HG02642 (cell line): ENCODE measurements at regions not wholly inside any gene's neighbourhood (a gene's known extent, or its start where the extent isn't known, plus 50 kb on each side); places are given as distances from the start of the nearest gene placed in this dataset.
"Not testable (repeated sequence)": the region's sequence is repeated elsewhere in the genome, so short reads cannot be mapped to it uniquely, and the experiment has no call there.

Experiments
- ATAC-seq: cut with Tn5 transposase; IDR thresholded peaks from one replicate; pipeline ENCODE4 v1.9.1; 2021; ENCODE audit warnings: mild to moderate bottlenecking; ENCODE audit not compliant: unreplicated experiment, poor library complexity

GRCh38 chr10:52581636-52582035 lies 190.9 kb downstream of the MBL2 start:
- not testable (repeated sequence) for ATAC-seq

- ATAC-seq = no peak
Observed at GRCh38 chr10:52583336-52583735, 189.2 kb downstream of the MBL2 start.

- no peak for ATAC-seq
Observed at GRCh38 chr10:52586710-52587109, 185.9 kb downstream of the MBL2 start.

GRCh38 chr10:52597189-52597863 lies 175.3 kb downstream of the MBL2 start:
- ATAC-seq = no peak

GRCh38 chr10:52598936-52599335 lies 173.6 kb downstream of the MBL2 start:
- ATAC-seq = no peak

- ATAC-seq = no peak
Observed at GRCh38 chr10:52599551-52600200, 172.9 kb downstream of the MBL2 start.

GRCh38 chr10:52604131-52604530 lies 168.5 kb downstream of the MBL2 start:
- not testable (repeated sequence) for ATAC-seq

GRCh38 chr10:52609071-52609470 lies 163.5 kb downstream of the MBL2 start:
- no peak for ATAC-seq

- ATAC-seq = no peak
Observed at GRCh38 chr10:52609626-52610240, 162.9 kb downstream of the MBL2 start.

- ATAC-seq = no peak
Observed at GRCh38 chr10:52615331-52615730, 157.3 kb downstream of the MBL2 start.

- ATAC-seq = no peak
Observed at GRCh38 chr10:52615756-52616394, 156.7 kb downstream of the MBL2 start.

GRCh38 chr10:52616395-52616764 lies 156.2 kb downstream of the MBL2 start:
- ATAC-seq = no peak

- ATAC-seq = no peak
Observed at GRCh38 chr10:52617346-52617745, 155.2 kb downstream of the MBL2 start.

- no peak for ATAC-seq
Observed at GRCh38 chr10:52619052-52619451, 153.5 kb downstream of the MBL2 start.

- ATAC-seq = no peak
Observed at GRCh38 chr10:52621635-52622079, 150.9 kb downstream of the MBL2 start.

- ATAC-seq = no peak
Observed at GRCh38 chr10:52623761-52624160, 148.8 kb downstream of the MBL2 start.

GRCh38 chr10:52627279-52627678 lies 145.3 kb downstream of the MBL2 start:
- ATAC-seq = no peak

- ATAC-seq = no peak
Observed at GRCh38 chr10:52631146-52631545, 141.4 kb downstream of the MBL2 start.

GRCh38 chr10:52631648-52632047 lies 140.9 kb downstream of the MBL2 start:
- no peak for ATAC-seq

- ATAC-seq = no peak
Observed at GRCh38 chr10:52632591-52632990, 140.0 kb downstream of the MBL2 start.

- no peak for ATAC-seq
Observed at GRCh38 chr10:52633266-52633665, 139.3 kb downstream of the MBL2 start.
